K562 (cell line): ENCODE measurements at regions not wholly inside any gene's neighbourhood (a gene's known extent, or its start where the extent isn't known, plus 50 kb on each side); places are given as distances from the start of the nearest gene placed in this dataset.

Experiments used
- ATAC-seq: fragments of 200-7000 bp; cut with Tn5 transposase; 3 replicates; pipeline ENCODE4 v1.9.1; 2020; ENCODE audit warnings: moderate library complexity
- BruUV-seq: library from RNA; stranded (reverse); fragments of 400-500 nt; replicated peaks from 2 replicates; lab custom pipeline; 2021; lab: Mats Ljungman, UMichigan
- CTCF ChIA-PET: fragments of 300-600 bp; formaldehyde crosslinking; extraction: SDS; loops from one replicate; lab custom pipeline; 2021; ENCODE audit warnings: low intra/inter-chr PET ratio; lab: Yijun Ruan, JAX
- POLR2A ChIA-PET: fragments of 300-600, 350-650 bp; sonication (Branson Sonifier 250); formaldehyde crosslinking; extraction: SDS; loops from one replicate; lab custom pipeline; 2021; ENCODE audit warnings: antibody characterized with exemption, inconsistent platforms; lab: Yijun Ruan, JAX
- DNase-seq, 4 experiments: peaks; one replicate each; pipeline versions ENCODE4 v3.0.0 to v3.0.0-alpha.2; 2011 to 2018; ENCODE audit warnings: low spot score in 3 of 4, mixed read lengths in 3 of 4; ENCODE audit errors: extremely low read depth in 1 of 4
- FAIRE-seq: peaks from 2 replicates; lab custom pipeline; 2011; peaks lifted over from hg19 to GRCh38; lab: Jason Lieb, UNC
- H2AFZ ChIP-seq: 2 replicates; pipeline ENCODE4 v1.6.0; 2011; ENCODE audit warnings: low read depth, low read length, control low read depth, inconsistent platforms
- H3K27ac ChIP-seq: fragments of 200-600 bp; 3 replicates; pipeline ENCODE4 v1.8.0; 2011; ENCODE audit warnings: low read depth, mild to moderate bottlenecking, control low read depth, inconsistent platforms, low read length, moderate library complexity, mixed read lengths; ENCODE audit errors: extremely low read depth
- H3K27me3 ChIP-seq, 2 experiments: fragments of 300-600 bp in 1 of 2; 2 replicates in 1 of 2; 3 replicates in 1 of 2; pipeline versions ENCODE4 v1.6.0 to v1.8.0; 2011; ENCODE audit warnings: inconsistent platforms in 2 of 2, low read length in 2 of 2, mild to moderate bottlenecking in 1 of 2, mixed read lengths in 1 of 2, moderate library complexity in 1 of 2; ENCODE audit not compliant: control insufficient read depth in 2 of 2, insufficient read depth in 2 of 2
- H3K36me3 ChIP-seq: fragments of 300-600 bp; 3 replicates; pipeline ENCODE4 v1.8.0; 2011; ENCODE audit warnings: mild to moderate bottlenecking, low read length, inconsistent platforms; ENCODE audit not compliant: control insufficient read depth, insufficient read depth
- H3K4me1 ChIP-seq, 2 experiments: fragments of 200-600 bp in 1 of 2; replicated peaks in 1 of 2; 2 replicates in 1 of 2; 3 replicates in 1 of 2; pipeline versions ENCODE4 v1.5.1 to v1.8.0; 2011; ENCODE audit warnings: inconsistent platforms in 2 of 2, low read length in 2 of 2, mild to moderate bottlenecking in 1 of 2, mixed read lengths in 1 of 2, moderate library complexity in 1 of 2; ENCODE audit not compliant: control insufficient read depth in 2 of 2, insufficient read depth in 2 of 2
- H3K4me2 ChIP-seq: 2 replicates; pipeline ENCODE4 v1.6.1; 2011; ENCODE audit warnings: low read length, control low read depth, inconsistent platforms, mixed read lengths; ENCODE audit not compliant: insufficient read depth
- H3K4me3 ChIP-seq: fragments of 200-600 bp; sonication (generic), shearing (Covaris generic); 2 replicates; pipeline ENCODE4 v1.5.1; 2016; ENCODE audit warnings: control low read depth, inconsistent platforms
- H3K79me2 ChIP-seq: fragments of 200-600 bp; 3 replicates; pipeline ENCODE4 v1.8.0; 2011; ENCODE audit warnings: low read length, inconsistent platforms; ENCODE audit not compliant: control insufficient read depth, insufficient read depth
- H3K9ac ChIP-seq, 2 experiments: 2 replicates each; pipeline versions ENCODE4 v1.6.0 to v1.6.1; 2011; ENCODE audit warnings: low read depth in 2 of 2, low read length in 2 of 2, control low read depth in 1 of 2, inconsistent platforms in 1 of 2, mild to moderate bottlenecking in 1 of 2, mixed read lengths in 1 of 2; ENCODE audit not compliant: insufficient read depth in 1 of 2
- H3K9me1 ChIP-seq: one replicate; pipeline ENCODE4 v1.6.0; 2011; ENCODE audit warnings: inconsistent platforms, mild to moderate bottlenecking, low read length, moderate library complexity; ENCODE audit not compliant: control insufficient read depth, insufficient read depth
- H3K9me3 ChIP-seq: replicated peaks from 2 replicates; pipeline ENCODE4 v1.5.1; 2011; ENCODE audit warnings: low read depth, low read length, inconsistent platforms; ENCODE audit not compliant: control insufficient read depth, insufficient read depth
- H4K20me1 ChIP-seq: replicated peaks from 2 replicates; pipeline ENCODE4 v1.6.1; 2011; ENCODE audit warnings: low read length, inconsistent platforms, mixed read lengths; ENCODE audit not compliant: control insufficient read depth, insufficient read depth
- ASH1L ChIP-seq: fragments of 450-650 bp; IDR thresholded peaks from 2 replicates; pipeline ENCODE4 v1.6.1; 2018; ENCODE audit warnings: borderline replicate concordance, mild to moderate bottlenecking, low read depth; ENCODE audit not compliant: partially characterized antibody
- C11orf30 ChIP-seq: fragments of 450-650 bp; IDR thresholded peaks from 2 replicates; pipeline ENCODE4 v1.6.1; 2016; ENCODE audit warnings: low read depth, mild to moderate bottlenecking
- CCNT2 ChIP-seq: IDR thresholded peaks from 2 replicates; pipeline ENCODE4 v1.6.1; 2011; ENCODE audit warnings: borderline replicate concordance, low read depth, mild to moderate bottlenecking, moderate library complexity, mixed read lengths, low read length; ENCODE audit not compliant: insufficient read length; ENCODE audit errors: extremely low read depth
- E2F3 ChIP-seq: fragments of 250-450 bp; sonication (Bioruptor Pico); IDR thresholded peaks from 2 replicates; pipeline ENCODE4 v1.4.0; 2020; ENCODE audit warnings: mild to moderate bottlenecking
- FOXA3 ChIP-seq, 2 experiments: fragments of 450-650 bp in 1 of 2; sonication (generic) in 1 of 2; formaldehyde crosslinking; IDR thresholded peaks in 1 of 2; conservative IDR thresholded peaks in 1 of 2; 2 replicates each; pipeline versions ENCODE4 v1.4.0 to v1.8.0; 2020 to 2022; ENCODE audit warnings: mild to moderate bottlenecking in 2 of 2, missing genetic modification reagents in 1 of 2
- GTF2B ChIP-seq: IDR thresholded peaks from 2 replicates; pipeline ENCODE4 v1.6.1; 2011; ENCODE audit not compliant: insufficient read length; ENCODE audit errors: extremely low read depth
- HSF4 ChIP-seq: fragments of 250-450 bp; sonication (Bioruptor Pico); IDR thresholded peaks from 2 replicates; pipeline ENCODE4 v2.1.2; 2022; ENCODE audit warnings: mild to moderate bottlenecking, moderate library complexity, borderline replicate concordance
- POLR2AphosphoS2 ChIP-seq: IDR thresholded peaks from 2 replicates; pipeline ENCODE4 v1.6.1; 2012; ENCODE audit warnings: low read length, improper control_type of control experiment
- SAFB ChIP-seq: fragments of 200-400 bp; formaldehyde crosslinking; IDR thresholded peaks from 2 replicates; pipeline ENCODE4 v1.6.1; 2017; ENCODE audit warnings: low read depth, low read length, borderline replicate concordance
- ZNF165 ChIP-seq: fragments of 250-450 bp; sonication (Bioruptor Pico); IDR thresholded peaks from 2 replicates; pipeline ENCODE4 v1.4.0; 2020; ENCODE audit warnings: borderline replicate concordance
- ZNF217 ChIP-seq: sonication (generic); formaldehyde crosslinking; IDR thresholded peaks from 2 replicates; pipeline ENCODE4 v1.8.0; 2022; ENCODE audit warnings: mild to moderate bottlenecking, missing genetic modification reagents
- ZNF316 ChIP-seq: fragments of 450-650 bp; IDR thresholded peaks from 2 replicates; pipeline ENCODE4 v1.6.1; 2016
- ZZZ3 ChIP-seq: fragments of 450-650 bp; IDR thresholded peaks from 2 replicates; pipeline ENCODE4 v1.6.1; 2016; ENCODE audit warnings: antibody characterized with exemption, mild to moderate bottlenecking, moderate library complexity
- WGBS: fragments of 100-300 bp; shearing (Covaris generic); methylation state at CpG from one replicate; pipeline ENCODE4 v1.1.6; 2016; ENCODE audit warnings: low coverage, mixed read lengths; ENCODE audit not compliant: insufficient coverage; ENCODE audit errors: missing lambda C conversion rate; 5-methylcytosine and 5-hydroxymethylcytosine counted together
- in situ Hi-C: fragments of 300-500 bp; cut with MboI; formaldehyde crosslinking; loops from 4 replicates; pipeline ENCODE4 v1.15.0; 2018; ENCODE audit warnings: inconsistent platforms, mixed read lengths
- intact Hi-C: fragments of 100-400 bp; cut with micrococcal nuclease; formaldehyde crosslinking; loops from 2 replicates; pipeline ENCODE4 v1.14.2; 2022
- TF ChIP-seq, protein P1 (sequence below), 2 experiments: fragments of 450-650 bp in 1 of 2; sonication (generic) in 1 of 2; formaldehyde crosslinking in 1 of 2; IDR thresholded peaks in 1 of 2; conservative IDR thresholded peaks in 1 of 2; 2 replicates each; pipeline versions ENCODE4 v1.6.1 to v1.8.1; 2016 to 2023; ENCODE audit warnings: mild to moderate bottlenecking in 2 of 2, moderate library complexity in 2 of 2, inconsistent platforms in 1 of 2, missing genetic modification reagents in 1 of 2

DNA sequence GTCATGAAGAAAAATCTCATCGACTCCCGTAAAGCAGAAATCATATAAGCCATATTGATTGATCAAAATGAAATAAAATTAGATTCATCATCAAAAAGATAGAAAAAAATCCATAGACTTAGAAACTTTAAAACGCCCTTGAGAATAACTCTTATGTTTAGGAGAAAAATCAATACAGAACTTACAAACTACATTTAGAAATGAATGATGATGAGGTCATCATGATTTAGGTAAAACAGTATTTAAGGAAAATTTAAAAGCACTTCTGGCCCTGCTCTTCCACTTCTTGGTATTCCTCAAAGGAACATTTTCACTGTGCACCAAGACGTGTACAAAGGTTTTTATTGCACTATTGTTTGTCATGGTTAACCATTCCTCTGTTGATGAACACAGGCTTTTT lies 173.4 kb upstream of the PSMD7 start:
- in situ Hi-C loops = no loop called here
- no peak overlapping the region for H3K27ac ChIP-seq
- H2AFZ ChIP-seq = no peak overlapping the region
- CTCF ChIA-PET = no interaction called here
- POLR2A ChIA-PET = no interaction called here
- DNase-seq (no peak), FAIRE-seq (no peak), ATAC-seq (no peak)
- no TSS peak for BruUV-seq
- intact Hi-C loops = no loop called here
- H4K20me1 ChIP-seq = no peaks in the 10 kb centered on the region
- no peak overlapping the region for H3K9ac ChIP-seq
- H3K9me1 ChIP-seq = no peaks in the 10 kb centered on the region
- H3K9me3 ChIP-seq = no peaks in the 10 kb centered on the region
- no peaks in the 10 kb centered on the region for H3K36me3 ChIP-seq
- H3K4me1 ChIP-seq = no peaks in the 10 kb centered on the region
- no peak for TF ChIP-seq ASH1L
- TF ChIP-seq, protein P1, sequence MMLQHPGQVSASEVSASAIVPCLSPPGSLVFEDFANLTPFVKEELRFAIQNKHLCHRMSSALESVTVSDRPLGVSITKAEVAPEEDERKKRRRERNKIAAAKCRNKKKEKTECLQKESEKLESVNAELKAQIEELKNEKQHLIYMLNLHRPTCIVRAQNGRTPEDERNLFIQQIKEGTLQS (IDR thresholded peaks at IDR 0.05) = peak; percentile 20; the same call in 1 of the 2 replicates
- TF ChIP-seq, protein P1 (CRISPR knock-in tag; conservative IDR thresholded peaks at IDR 0.05) = no peak
- 1% methylated on average over 4 of the region's 4 CpGs for WGBS
- H3K4me2 ChIP-seq = no peak overlapping the region
- no peaks in the 10 kb centered on the region for H3K79me2 ChIP-seq
- H3K4me3 ChIP-seq = no peak overlapping the region
- no peaks in the 10 kb centered on the region for H3K27me3 ChIP-seq

DNA sequence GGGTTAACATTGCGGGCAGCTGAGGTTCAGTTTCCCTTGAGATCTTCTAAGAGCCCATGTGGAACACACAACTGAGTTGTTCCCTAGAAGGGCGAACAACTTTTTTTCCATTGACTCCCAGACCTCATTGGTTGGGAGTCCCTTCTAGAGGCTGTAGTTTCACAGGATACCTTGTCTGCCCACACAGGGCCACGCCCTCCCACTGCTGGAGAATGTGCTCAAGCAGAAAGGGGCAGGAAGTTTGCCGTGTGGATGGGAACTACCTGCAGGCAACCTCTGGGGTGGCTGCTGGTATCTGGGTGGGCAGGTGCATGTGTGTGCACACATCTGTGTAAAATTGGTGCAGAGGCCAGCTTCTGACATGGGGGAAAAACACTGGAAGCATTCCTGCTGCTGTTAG lies 178.8 kb upstream of the PSMD7 start:
- no TSS peak for BruUV-seq

More for the DNA sequence above, 178.8 kb upstream of the PSMD7 start:
- ChIA-PET CTCF (no interaction called here), POLR2A (no interaction called here)
- ATAC-seq (no peak), FAIRE-seq (no peak), DNase-seq (no peak)
- WGBS = 2% methylated on average over 4 of the region's 4 CpGs
- H3K79me2 ChIP-seq = no peaks in the 10 kb centered on the region
- H3K9me3 ChIP-seq = no peaks in the 10 kb centered on the region
- H3K9ac ChIP-seq = no peak overlapping the region
- no peak overlapping the region for H3K4me3 ChIP-seq
- H3K27me3 ChIP-seq = no peaks in the 10 kb centered on the region
- no peaks in the 10 kb centered on the region for H4K20me1 ChIP-seq
- in situ Hi-C loops = no loop called here
- no peaks in the 10 kb centered on the region for H3K36me3 ChIP-seq
- no peak for TF ChIP-seq HSF4 (CRISPR knock-in tag)
- TF ChIP-seq CCNT2 = no peak
- TF ChIP-seq SAFB = no peak
- no peak for TF ChIP-seq ZNF165 (CRISPR knock-in tag)
- no peak for TF ChIP-seq FOXA3 (CRISPR knock-in tag; conservative IDR thresholded peaks at IDR 0.05 in 1 of 2, IDR thresholded peaks at IDR 0.05 in 1 of 2)
- TF ChIP-seq E2F3 (CRISPR knock-in tag) = no peak
- no peak for TF ChIP-seq POLR2AphosphoS2
- no peak for TF ChIP-seq GTF2B
- no peak for TF ChIP-seq ZZZ3
- TF ChIP-seq ZNF316 = no peak
- no peak for TF ChIP-seq ZNF217 (CRISPR knock-in tag)
- no peak for TF ChIP-seq C11orf30
- H3K4me2 ChIP-seq = no peak overlapping the region
- intact Hi-C loops = no loop called here
- no peak overlapping the region for H2AFZ ChIP-seq
- H3K9me1 ChIP-seq = no peaks in the 10 kb centered on the region
- no peaks in the 10 kb centered on the region for H3K4me1 ChIP-seq
- no peak overlapping the region for H3K27ac ChIP-seq
